AG08396 (cell line): ENCODE measurements at regions not wholly inside any gene's neighbourhood (a gene's known extent, or its start where the extent isn't known, plus 50 kb on each side); places are given as distances from the start of the nearest gene placed in this dataset.

ENCODE experiments used
- DNase-seq: peaks from one replicate; pipeline ENCODE4 v3.0.0; 2012; ENCODE audit warnings: low spot score, mixed read lengths

DNA sequence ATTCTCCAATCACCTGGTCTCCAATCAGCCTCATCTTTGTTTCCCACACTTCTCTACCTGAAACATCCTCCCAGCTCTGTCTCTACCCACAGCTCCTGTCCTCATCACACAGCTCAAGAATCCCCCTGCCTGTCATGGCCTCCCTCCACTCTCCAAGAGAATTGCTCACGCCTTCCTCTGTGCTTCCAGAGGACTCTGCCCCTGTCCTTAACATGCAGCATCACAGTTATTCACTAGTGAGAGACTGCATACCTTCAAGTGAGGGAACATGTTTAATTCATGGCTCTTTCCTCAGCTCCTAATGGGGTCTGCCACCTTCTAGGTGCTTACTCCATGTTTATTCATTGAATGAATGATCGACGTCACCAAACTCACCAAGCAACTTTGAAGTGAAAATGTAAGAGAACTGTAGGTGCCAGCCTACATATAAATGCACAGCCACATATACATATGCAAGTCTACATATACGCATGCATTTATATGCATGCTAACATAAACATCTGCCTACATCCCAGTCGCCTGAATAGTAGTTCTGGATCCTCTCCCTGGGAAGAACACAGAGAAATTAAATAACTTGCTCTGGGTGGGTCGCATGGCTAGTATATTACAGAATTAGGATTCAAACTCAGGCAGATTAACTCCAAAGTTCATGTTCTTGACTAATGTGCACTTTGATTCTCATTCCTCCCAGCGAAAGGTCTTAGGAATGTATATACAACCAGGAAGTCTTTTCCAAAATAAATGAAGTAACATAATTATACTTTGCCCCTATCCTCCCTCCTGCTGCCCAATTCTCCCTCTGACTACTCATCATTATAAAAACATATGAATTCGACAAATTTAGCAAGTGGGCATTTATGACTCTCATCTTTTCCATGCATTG is 295.6 kb downstream of the MAFB start:
- no peak for DNase-seq

DNA sequence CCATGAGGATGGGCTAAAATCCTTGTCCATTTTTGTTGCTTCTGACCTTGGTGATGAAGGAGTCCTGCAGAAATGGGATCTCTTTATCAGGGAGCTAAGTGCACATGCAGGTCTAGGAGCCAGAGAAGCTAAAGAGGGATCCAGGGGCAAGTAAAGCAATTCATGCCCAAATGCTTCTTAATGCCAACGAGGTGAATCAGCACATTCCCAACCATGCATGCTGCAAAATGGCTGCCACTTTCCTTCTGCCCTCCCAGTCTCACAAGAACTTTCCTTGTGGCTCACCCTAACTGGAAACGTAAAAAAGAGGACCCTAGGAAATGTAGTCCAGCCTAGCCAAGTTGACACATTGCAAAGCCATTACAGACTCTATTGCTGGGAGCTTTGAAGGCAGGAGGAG is 298.4 kb downstream of the MAFB start:
- peak; percentile 3 for DNase-seq

DNA sequence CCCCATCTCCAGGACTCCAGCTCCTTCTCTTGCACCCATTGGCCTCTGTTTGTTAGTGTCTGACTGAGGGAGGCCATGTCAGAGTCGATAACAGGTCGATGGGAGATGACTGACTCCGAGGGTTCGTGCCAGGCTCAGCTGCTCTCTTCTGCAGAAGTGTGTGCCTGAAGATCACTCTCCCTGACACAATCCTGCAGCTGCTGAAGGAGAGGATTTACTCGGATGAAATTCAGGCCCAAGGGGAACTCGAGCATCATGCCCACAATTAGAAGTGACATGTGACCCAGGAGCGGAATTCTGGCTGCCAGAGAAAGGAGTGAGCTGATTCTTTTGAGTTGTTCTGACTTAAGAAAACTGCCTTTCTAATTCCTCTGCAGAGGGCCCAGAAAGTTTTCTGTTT is 318.2 kb downstream of the MAFB start:
- DNase-seq = no peak

DNA sequence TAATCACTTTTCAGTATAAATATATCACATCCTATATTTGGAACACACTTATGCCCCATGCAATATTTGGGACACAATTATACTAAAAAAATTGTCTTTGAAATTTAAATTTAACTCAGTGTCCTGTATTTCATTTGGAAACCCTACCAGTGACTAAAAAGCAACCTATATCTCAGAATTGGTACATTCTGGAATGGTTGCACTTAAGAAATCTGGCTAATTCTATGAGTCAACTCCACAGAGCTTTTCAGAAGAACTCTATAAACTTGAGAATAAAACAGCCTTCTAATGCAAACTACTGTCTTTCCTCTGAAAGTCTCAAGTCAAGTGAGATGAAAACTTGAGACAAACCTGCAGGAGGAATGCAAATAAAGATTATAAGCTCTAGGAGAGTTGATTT is 320.2 kb downstream of the MAFB start:
- no peak for DNase-seq

DNA sequence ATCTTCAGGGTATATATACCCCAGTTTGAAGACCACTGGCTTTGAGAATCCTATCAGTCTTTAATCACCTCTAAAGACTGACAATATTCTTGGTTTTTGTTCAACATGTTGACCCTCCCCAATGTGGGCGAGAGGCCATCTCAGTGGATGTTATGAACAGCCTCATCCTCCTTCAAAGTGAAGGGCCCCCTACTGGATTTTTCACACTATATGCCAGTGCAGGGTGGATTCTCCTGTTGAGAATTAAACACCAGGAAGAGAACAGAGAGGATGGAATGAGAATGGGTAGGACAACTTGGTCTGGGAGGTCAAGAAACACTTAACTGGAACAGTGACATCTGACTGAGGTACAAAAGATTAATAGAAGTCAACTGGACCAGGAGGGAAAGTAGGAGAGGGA is 327.1 kb downstream of the MAFB start:
- no peak for DNase-seq

DNA sequence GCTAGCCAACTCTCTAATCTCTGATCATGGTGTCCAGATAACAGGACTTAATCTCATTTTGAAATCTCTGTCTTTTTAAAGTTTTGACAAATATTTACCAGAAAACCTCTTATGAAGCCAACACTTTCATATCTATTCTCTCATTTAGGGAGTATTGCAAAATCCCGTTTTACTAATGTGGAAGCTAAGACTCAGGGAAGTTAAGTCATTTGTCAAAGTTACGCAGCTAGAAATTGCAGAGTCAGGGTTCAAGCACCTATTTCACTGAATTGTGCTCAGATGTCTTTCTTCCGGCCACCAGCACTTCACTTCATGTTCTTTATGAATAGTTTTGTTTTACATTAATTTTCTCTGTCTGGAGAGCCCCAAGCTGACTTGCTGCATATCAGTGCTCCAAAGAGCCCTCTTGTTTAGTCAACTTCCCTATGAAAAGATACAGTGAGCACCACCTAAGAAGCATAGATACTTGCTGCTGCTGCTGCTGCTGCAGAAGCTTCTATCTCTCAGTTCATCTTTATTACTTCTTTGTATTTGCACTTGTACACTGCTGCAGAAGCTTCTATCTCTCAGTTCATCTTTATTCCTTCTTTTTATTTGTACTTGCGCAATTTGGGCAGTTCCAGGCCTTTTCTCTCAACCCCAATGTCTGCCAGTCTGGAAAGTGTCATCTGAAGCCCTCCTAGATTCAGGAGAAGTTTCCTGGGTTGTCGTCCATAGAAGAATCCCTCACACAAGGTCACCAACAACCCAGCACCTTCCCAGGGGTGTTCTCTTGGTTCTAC is 329.7 kb downstream of the MAFB start:
- no peak for DNase-seq

DNA sequence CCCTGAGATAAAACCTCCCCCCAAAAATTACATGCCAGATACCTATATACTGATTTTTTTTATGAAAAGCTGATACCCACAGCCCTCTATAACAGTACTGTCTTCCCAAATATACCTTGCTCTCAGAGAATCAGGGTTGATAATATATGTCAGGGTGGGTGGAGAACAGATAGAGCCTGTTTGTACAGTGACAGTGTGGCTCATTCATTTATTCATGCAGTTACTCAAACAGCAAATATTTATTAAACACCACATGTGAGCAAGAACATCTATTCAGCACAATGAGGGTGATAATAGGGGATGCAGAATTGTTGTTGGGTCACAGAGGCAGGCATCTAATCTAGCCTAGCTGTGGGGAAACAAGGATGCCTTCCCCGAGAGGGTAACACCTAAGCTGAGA is 334.2 kb downstream of the MAFB start:
- no peak for DNase-seq

DNA sequence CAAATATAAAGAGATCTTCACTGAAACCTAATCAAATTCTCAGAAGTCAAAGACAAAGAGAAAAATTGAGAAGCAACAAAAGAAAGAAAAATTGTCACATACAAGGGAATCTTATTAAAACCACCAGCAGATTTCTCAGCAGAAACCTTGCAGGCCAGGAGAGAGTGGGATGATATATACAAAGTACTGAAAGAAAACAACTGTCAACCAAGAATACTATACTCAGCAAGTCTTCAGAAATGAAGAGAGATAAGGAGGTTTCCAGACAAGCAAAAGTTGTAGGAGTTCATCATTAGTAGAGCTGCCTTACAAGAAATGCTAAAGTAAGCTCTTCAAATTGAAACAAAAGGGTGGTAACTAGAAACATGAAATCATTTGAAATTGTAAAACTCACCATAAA is 345.6 kb downstream of the MAFB start:
- DNase-seq = no peak

DNA sequence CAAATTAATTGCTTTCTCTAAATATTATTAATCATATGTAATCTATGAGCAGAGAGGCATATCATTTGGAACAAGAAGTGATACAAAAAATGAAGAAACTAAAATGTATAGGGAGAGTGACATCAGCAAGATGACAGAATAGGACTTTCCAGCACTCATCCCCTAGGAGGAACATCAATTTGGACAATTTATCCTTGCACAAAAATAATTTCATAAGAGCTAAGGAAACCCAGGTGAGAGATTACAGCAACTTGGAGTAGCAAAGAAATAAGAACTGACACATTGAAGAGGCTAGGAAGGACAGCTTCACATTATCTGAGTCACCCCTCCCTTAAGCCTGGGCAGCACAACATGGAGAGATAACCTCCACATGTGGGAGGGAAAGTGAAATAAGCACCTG is 347.5 kb downstream of the MAFB start:
- no peak for DNase-seq

DNA sequence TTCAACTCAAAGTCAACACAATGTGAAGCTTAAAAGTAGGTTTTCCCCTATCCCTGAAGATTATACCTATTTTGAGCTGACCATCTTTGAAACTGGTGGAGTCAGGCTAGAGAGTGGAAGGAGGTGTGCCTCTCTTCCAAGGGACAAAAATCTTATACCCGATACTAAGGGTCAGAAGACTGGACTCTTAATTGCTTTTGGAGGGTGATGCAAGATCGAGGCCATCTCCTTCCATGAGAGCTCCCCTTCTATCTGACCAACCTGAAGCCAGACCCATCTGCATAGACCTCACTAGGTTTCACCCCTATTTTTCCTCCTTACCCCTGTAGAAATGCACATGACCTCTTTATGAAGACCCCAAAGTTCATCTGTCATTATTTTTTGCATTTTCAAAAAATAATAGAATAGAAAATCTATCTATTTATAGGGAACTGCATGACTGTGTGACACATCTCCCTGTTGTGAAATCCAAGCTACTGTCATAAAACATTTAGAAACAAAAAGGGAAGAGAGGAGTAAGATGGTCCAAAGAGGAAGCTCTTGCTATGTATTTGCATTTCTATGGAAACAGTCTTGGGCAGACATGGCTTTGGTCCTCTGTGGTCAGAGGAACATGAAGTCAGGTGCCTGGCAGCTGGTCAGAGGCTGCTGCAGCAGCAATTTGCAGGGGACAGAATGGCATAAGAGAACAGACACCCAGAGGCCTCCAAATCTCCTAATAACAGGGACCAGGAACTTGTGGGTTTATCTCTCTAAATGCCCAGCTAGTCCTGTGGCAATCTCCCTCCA is 349.2 kb downstream of the MAFB start:
- no peak for DNase-seq

DNA sequence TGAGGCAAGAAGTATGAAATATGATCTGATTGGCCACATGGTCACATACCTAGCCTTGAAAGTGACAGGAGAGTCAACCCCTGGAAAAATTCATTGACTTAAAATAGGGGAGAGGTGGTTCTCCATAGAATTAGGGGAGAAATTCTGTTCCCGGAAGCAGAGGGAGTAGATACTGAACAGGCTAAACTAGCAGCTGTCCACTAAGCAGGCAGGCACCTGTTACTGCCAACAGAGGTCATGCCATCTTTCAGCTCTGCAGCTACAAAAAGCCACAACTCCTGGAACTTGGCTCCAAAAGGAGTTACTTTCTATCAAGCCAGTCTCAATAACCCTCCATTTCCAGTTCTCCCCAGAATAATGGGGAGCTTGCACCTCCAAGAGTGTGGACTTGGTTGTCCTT is 352.5 kb downstream of the MAFB start:
- DNase-seq = no peak

DNA sequence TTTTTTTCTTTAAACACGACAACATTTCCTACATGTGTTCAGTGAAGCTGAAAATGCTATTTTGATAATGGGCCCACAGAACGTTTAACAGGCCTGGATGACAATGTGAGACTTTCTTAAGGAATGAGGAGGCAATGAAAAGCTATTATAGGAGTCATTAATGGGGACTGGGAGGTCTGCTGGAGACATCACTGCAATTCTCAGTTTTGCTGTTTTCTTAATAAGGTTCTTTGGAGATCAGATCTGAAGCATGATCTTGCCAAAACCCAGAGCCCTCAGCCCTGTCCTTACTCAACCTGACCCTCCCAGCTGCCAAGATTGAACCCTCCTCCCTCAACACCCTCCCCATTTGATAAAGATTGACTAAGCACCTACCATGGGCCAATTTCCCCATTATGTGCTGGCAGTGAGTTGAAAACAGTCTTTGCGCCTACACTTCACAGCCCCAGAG is 353.1 kb downstream of the MAFB start:
- DNase-seq = no peak

DNA sequence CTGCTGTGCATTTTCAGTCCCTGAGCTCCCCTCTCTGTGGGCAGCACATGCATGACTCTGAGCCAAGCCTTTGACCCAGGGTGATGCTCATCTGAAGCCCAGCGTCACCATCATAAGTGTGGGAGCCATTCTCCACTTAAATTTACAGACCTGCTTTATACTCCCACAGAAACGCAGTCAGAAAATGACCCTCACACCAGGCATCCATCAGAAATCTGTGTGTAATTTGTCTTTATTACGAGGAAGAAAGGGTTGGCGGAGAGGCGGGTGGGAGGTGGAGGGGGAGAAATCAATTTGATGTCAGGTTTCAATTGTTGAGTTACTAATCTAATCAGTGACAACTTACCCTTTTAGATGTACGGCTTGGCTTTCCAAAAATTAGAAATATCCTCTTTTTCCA is 353.6 kb downstream of the MAFB start:
- DNase-seq = no peak

DNA sequence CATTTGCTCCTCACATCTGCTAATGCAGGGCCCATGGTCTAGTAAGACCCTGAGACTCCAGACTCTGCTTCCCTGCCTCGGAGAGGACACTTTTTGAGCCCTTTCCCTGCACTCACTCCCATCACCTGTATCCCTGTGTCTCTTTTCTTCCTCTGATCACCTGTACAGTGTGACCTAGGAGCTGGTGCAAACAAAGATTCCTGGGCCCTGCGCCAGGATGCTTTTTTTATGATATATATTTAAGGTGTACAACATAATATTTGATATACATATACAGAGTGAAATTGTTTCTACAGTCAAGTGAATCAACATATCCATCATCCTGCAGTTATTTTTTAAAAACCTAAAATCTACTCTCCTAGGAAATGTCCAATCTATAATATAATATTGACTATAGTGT is 355.4 kb downstream of the MAFB start:
- no peak for DNase-seq

DNA sequence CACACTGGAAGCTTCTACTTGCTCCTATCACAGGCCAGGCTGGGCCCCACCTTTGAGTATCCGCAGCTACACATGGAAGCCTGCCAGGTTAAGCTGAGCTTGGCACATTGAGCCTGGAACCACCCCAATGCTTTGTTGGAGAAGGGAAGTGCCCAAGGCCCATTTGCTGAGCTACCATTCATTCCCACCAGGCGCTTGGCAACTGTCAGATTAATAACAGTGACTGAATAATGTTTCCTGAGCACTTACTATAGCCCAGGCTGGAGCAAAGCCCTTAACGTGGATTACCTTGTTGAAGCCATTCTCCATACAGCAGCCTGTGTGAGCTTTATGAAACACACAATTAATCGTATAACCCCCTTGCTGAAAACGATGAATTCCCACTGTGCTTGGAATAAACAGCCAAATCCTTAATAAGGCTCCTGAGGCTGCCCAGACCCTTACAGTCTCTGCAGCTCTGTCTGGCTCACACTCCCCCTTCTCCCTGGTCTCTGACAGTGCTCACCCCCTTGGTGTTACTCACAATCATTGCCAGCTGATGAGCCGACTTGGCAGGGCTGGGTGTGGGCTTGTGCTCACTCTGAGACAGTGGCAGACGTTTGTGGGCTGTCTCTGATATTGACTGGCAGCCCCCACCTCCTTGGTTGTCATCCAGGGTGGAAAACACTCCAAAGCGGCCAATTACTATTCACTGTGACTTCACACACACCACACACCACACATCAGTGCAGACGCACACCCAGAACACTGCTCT is 357.1 kb downstream of the MAFB start:
- DNase-seq = no peak

DNA sequence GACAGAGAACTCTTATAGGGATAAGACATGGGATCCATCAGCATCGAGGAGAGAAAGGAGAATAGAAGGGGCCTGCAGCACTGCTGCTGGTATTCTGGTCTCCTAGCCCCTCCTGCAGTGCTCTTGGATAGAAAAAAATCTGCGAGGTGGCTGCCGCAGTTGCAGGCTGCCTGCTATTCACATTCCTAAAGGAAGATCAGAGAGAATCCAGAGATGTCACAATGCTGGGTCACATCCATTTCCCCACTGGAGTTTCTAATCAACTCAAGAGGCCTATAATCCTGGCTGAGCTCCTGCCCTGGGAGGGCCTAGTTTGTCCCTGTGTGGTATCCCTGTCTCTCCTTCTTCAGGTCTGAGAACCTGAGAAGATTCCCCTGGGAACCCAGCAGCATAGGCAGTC is 357.8 kb downstream of the MAFB start:
- DNase-seq = no peak

DNA sequence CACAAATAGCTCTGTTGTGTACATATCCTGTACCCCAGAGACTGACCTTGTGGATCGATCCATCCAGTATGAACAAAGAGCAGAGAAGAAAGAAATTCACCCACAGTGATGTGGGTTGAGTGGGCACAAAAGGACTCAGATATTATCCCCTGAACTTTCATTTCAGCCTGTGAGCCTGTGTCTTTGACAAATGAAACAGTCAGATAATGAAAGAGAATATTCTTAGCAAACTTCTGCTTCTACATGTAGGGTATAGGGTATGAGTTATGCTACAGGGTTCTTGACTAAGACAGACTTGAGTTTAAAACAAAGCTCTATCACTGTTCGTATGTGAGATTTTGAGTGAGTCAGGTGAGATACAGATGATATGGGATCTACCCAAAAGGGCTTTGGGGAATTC is 359.7 kb downstream of the MAFB start:
- no peak for DNase-seq

DNA sequence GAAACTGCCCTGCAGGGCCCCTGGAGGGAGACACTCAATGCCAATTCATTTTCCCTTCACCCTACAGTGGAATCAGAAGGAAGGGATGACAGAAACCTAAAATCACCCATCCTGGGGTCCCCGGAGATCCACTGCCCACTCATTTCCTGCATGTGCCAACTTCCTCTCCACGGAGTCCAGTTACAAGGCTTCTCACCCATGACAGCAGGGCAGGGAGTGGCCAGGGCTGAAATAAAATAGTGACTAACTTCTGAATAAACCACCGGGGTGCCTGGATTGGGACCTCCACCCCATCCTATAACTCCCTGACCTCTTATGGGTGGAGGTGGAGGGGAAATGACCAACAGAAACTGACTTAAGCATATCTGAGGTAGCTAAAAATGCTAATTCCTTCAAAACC is 362.3 kb downstream of the MAFB start:
- no peak for DNase-seq

DNA sequence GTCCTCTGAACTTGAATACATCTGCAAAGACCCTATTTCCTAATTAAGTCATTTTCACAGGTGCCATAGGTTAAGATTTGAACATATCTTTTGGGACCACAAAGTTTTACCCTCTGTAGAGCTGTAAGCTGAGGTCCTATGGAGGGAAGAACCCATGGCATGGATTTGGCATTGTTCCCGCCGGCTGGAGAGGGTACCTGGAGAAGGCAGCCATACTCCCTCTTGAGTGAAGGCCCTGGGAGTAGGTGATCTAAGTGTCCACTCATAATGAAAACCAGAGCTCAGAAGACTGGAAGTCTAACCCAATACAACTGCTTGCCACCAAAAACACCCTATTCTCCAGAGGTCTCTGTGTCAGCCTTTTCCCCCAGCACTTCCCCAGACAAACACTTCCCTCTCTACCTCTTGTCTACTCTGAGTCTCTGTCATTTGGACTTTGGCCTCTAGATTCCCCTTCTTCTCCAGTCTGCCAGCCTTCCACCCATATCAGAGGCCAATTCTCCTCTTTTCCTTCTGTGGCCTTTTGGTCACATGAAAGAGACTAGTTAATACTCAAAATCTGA is 363.9 kb downstream of the MAFB start:
- no peak for DNase-seq

DNA sequence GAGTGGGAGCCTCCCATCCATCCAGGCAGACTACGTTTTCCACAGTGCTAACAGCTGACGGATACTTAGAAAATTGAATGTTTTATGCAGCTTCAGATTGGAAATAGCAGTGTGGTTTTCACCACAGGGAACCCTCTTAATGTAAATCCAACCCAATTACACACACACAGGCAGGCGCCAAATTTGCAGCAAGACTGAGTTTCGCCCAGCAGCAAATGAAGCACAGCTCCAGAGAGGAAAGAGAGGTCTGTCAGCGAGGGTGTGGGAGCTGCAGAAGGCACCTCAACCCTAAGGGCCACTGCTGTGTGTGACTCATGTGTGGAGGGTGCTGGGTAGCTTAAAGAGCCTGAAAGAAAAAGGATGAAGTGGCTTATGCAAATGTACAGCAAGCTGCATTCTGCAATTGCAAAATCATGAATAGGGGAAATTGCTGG is 365.7 kb downstream of the MAFB start:
- no peak for DNase-seq

DNA sequence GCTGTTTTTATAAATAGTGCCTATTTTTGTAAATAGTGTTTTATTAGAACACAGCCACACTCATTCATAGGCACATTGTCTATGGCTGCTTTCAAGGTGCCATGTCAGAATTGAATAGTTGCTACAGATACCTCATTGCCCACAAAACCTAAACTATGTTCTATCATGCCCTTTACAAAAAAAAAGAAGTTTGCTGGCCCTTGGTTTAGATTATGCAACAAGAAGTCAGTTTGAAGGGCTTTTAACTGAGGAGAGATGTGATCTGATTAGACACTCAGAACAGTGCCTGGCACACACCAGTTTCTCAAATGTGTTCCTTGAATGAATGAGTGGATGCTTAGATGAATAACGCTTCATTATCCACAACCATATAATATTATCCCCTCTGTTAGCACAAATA is 366.1 kb downstream of the MAFB start:
- no peak for DNase-seq
